Stimulated activated CD4-positive, alpha-beta T cell treated with anti-CD3 and anti-CD28 coated beads, TNF-alpha, amount 100 ng/mL, for 24 hours (primary cell): ENCODE measurements at regions not wholly inside any gene's neighbourhood (a gene's known extent, or its start where the extent isn't known, plus 50 kb on each side); places are given as distances from the start of the nearest gene placed in this dataset.
"Not testable (repeated sequence)": the region's sequence is repeated elsewhere in the genome, so short reads cannot be mapped to it uniquely, and the experiment has no call there.

ENCODE experiments used
- DNase-seq, 3 experiments: peaks; one replicate each; pipeline ENCODE4 v3.0.0-alpha.2; 2020; ENCODE audit warnings: low read depth in 3 of 3

DNA sequence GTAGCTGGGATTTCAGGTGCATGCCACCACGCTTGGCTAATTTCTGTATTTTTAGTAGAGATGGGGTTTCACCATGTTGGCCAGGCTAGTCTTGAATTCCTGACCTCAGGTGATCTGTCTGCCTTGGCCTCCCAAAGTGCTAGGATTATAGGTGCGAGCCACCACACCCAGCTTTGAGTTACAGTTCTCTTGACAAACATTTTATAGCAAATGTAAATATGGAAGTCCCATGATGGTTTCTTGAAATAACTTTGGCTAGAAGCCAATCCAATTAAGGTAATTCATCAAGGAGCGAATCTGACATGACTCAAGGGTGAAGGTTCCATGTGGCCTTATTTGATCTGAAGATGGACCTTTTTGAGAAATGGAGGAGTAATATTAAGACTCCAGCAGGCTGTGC is 76.2 kb upstream of the RFLNA start:
- not testable (repeated sequence) for DNase-seq

DNA sequence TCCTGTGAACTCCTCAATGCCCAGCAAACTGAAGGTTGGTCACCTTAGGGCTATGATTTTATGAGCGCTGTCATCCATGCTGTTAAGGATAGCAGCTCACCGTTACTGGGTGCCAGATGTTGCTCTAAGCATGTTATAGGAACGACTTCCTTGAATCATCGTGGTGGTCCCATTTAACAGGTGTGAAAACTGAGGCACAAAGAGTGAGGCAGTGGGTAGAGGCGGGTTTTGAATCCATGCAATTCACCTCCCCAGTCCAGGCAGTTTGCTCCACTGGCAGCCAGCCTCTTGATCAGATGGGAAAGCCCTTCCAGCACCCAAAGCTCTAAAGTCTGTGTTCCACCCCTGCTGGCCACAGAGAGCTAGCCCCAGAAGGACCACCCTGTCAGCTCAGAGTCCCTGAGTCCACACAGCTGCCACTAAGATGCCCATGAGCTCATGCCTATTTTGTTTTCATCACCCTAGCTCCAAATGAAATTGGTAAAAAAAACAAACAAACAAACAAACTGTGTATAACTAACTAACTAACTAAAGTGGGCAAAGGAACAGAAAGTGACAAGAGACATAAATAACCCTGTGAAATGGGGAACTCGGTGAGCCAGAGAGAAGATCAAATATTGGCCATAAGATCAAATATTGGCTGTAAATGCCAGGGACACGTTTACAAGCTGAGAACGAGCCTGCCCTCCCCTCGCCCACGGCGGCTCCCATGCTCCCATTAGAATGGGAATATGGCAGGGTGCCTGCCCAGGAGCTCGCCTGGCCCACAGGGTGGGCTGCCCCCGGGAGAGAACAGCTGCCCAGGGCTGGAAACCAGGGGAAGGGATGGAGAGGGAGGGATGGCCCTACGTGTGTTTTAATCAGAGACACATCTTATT is 72.3 kb upstream of the RFLNA start:
- no peak for DNase-seq

DNA sequence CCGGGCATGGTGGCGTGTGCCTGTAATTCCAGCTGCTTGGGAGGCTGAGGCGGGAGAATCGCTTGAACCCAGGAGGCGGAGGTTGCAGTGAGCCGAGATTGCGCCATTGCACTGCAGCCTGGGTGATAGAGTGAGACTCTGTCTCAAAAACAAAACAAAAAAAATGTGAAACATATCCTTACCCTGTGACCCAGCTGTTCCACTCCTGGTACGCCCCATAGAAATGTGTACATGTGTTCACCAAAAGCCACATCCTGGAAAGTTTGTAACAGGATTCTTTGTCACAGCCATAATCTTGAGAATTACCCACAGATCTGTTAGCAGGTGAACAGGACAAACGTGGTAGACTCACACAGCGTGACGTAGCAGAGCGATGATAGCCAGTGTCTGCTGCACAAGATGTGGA is 71.2 kb upstream of the RFLNA start:
- peak in 1 of 3 experiments; percentile 33 for DNase-seq

DNA sequence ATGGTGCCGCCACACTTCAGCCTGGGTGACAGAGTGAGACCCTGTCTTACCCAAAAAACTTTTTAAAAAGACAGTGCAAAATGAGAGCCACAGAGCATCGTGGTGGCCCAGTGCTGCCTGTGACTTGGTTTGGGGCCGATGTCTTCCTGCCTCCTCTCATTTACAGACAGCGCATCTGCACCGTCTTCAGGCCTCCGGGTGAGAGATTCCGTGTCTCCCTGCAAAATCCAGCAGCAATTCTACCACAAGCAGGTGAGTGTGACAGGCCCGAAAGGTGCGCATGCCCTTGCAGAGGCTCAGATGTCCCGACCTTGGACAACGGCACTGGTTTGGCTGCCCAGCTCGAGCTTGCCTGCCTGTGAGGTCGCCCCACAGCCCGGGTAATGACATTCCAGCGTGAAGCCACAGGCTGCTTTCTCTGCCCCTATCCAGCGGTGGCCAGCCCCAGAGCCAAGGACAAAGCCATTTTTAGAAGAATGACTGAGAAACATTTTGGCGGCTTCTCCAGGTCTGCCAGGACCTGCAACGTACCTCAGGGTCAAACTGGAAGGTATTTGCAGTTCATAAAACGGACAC is 70.3 kb upstream of the RFLNA start:
- no peak for DNase-seq

DNA sequence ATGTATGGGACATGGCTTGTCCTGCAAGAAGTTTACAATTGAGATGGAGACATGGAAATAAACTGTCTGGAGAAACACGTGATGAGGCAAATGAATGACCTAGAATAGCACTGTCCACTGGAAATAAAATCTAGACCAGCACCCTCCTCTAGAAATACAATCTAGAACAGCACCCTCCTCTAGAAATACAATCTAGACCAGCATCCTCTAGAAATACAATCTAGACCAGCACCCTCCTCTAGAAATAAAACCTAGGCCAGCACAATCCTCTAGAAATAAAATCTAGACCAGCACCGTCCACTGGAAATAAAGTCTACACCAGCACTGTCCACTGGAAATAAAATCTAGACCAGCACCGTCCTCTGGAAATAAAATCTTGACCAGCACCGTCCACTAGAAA is 69.2 kb upstream of the RFLNA start:
- DNase-seq: no peak

DNA sequence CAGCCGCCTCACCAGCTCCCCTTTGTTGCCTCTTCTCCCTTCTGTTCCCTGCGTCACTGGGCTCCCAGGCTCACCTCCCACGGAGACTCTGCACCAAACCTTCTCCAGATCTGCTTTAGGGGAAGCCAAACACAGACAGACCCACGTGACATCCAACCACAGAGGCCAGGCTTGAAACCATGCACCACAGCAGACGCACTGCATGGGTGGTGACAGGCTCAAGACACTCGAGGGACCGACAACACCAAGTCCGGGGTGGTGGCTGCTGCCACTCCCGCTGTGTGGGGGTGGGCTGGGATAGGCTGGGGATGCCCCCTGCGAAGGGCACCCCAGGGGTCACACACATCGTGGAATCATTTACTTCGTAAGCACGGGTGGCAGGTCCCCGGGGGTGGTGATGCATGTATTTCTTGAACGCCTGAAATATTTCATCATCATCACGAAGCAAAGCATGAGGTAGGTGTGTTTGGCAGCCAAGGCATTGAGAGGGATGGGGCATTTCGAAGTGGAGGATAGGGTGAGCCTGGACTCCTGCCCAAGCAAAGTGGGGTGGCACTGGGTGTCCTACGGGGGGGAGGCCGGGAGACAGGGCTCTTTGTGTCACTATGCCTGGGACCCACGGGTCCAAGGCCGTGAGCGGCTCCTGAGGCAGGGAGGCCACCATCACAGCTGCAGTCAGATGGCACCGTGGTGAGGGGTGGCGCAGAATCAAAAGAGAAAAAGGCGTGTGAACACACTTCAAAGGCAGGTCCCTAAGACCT is 66.8 kb upstream of the RFLNA start:
- DNase-seq: no peak

DNA sequence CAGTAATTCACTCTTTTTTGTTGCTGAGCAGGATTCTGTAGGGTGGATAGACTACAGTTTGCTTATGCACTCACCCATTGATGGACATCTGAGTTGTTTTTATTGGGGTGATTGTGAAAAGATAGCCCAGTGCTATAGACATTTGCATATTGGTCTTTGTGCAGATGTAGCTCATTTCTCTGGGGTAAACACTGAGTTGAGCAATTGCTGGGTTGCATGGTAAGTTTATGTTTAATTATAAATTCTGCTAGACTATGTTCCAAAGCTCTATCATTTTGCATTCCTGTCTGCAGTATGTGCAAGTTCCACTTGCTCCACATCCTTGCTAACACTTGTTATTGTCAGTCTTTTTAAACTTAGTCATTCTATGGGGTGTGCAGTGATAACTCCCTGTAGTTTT is 65.4 kb upstream of the RFLNA start:
- DNase-seq: no peak

DNA sequence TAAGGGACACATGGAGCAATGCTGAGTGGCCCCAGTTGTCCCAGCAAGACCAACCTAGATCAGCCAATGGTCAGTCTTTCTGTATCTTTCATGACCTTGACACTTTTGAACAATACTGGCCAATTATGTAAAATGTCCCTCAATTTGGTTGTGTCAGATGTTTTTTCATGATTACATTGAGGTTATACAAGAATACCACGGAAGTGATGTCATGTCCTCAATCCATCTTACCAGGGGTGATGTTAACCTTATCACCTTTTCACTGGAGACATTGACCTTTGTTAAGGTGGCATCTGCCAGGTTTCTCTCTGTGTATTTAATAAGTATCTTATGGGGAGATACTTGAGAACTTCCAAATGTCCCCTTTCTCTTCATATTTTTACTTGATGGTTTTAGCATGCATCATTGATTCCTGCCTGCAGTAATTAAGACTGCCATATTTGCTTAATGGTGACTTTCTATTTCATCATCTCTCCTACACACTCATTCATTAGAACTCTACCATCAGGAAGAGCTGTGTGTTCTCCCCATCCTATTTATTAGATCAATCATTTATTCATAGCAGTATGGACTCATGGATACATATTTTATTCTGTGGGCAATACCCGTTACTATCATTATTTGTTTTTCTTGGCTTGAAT is 64.7 kb upstream of the RFLNA start:
- no peak for DNase-seq

DNA sequence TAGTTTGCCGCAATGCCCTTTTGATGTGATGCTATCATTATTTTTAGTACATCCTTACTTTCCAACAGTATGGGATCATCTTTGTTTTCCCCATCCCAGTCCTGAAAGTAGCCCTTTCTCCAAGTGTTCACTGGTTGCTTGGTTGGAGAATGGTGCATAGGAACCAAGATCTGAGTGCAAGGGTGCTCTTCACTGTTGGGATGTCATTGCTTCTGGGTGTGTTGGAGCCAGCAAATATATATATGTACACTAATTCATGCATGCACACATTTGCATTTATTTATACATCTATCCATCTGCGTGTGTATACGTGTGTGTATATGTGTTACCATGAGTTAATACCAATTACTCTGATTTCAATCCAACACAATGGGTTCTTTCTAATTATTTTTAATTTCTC is 64.1 kb upstream of the RFLNA start:
- DNase-seq: no peak

DNA sequence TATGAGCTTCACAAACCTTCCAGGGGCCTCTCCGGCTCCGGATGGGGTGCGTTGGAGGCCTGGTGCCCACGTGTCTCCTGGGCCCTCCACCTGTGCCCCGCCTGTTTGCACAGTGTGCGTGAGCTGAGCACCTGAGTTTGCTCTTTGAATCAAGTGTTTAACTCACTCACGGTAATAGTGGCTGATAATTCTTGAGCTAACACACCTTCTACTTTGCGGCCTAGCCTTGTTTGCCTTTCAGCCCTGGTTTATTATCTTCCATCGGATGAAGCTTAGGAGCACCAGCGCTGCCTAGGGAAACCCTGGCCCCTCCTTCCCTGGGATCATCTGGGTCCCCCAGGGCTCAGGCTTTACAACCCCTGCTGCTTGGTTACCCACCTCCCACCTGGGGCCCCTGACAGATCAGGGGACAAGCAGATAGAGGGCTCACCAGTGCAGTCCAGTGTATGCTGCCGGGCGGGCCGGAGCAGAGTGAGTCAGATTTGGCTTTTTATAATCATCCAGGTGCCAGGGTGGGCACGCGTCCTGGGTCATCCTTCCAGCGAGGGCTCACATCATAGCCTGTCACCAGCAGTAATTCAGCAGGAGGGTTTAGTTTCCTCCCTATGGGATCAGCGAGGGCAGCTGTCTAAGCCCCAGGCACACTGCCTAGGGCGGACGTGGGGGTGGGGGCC is 62.8 kb upstream of the RFLNA start:
- no peak for DNase-seq

DNA sequence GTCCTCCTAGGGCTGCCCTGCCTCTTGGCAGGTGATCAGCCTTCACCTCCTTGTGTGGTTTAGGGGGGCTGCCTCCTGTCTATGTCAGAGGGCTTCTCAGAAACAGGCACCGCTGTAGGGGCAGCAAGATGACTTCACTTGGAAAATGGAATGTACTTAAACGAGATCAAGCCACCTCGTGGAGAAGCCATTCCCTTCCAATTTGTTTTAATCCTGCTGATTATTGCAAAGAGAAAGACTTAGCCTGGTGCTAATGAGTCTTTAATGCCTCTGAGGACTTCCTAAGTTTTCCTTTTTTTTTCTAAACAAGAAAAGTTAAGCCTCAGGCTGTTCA is 62.3 kb upstream of the RFLNA start:
- no peak for DNase-seq

DNA sequence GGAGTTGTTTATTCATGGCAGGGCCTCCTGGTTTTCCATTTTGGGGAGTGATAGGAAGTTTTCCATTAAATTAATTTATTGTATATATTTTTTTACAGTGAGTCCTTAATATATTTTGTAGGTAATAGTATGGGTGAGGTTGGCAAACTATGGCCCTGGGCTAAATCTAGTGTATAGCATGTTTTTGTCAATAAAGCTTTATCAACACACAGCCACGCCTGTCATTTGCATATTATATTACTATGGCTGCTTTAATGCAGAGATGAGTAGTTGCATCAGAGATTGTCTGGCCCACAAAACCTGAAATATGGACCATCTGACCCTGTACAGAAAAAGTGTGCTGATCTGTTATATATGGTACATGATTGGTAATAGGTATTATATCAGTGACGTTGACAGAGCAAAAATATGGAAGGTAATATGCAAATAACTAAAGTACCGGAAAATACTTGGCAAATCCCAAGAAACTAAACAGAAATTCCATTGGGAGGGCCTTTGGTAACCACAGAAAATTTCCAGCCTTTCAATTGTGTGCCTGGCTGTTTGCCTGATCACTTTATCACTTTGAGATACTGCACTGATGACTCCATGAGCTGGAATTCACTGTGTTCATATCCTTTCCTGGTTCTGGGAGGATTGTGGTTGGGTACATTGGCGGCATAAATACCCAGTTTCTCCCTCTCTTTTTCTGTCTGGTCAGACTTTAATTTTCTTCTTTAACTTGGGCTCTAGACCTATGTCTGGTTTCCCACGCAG is 61.7 kb upstream of the RFLNA start:
- DNase-seq: no peak

DNA sequence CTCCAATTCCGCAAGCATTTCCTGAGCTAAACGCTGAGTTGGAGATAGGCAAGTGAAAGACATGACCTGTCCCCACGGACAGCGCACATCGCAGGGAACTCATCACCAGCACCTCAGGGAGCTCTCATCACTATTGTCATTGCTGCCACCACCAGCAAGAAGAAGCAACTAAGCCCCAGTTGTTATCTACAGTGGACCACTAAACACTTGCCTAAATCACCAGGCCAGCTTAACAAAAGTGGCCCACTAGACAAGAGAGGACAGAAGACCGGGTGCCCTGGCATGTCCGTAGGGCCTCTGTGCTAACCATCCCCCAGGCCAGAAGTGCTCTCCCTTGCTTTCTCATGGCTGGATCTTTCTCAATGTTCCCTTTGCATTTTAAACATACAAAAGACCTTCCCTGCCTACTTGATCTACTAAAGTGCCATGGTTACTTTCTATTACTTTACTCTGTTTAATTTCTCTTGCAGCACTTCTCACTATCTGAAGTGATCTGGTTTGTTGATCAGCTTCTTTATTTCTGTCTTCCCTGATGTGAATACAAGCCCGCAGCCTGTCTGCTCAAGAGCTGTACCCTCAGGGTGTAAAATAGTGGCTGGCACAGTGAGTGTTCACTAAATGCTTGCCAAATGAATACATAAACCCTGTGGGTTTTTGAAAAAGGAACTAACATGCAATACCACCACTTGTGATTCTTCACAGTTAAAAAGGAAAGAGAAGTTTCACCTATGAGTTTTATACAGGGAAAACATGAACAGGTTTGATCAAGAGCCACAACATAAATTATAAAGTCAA is 60.9 kb upstream of the RFLNA start:
- no peak for DNase-seq

DNA sequence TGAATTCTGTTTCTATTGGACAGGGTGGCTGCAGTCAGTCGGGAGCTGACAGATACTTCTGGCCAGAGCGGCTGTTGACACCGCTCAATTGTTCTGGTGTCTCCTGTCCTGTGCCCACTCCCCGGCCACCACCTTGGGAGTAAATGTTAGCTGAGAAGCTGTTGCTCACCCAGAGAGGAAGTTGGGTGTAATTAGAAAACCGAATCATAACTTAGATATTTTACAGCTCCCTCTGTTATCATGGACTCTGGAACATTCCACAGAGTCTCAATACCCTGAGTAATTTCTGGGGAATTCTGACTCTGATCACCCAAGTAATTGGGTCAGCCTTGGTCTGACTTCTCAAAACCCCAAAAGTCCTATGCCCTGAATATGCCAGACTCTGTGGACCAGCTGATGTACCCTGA is 58.3 kb upstream of the RFLNA start:
- DNase-seq: no peak

DNA sequence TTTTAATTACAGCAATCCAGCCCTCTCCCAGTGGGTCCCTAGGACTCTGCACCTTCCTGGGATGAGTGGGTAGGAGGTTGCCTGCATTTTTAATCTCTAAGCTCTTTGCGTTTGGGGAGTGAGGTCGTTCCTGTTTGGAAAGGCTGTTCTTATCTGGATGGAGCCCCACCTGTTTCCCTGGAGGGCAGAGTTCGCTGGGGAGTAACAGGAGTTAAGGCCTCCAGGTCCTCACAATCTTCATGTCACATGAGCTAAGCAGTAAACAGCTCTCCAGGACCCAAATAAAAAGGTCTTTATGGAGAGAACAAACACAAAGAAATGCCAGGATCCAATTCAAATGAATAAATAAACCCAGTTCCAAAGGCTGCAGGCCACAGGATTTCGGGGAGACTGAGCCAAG is 56.0 kb upstream of the RFLNA start:
- no peak for DNase-seq

DNA sequence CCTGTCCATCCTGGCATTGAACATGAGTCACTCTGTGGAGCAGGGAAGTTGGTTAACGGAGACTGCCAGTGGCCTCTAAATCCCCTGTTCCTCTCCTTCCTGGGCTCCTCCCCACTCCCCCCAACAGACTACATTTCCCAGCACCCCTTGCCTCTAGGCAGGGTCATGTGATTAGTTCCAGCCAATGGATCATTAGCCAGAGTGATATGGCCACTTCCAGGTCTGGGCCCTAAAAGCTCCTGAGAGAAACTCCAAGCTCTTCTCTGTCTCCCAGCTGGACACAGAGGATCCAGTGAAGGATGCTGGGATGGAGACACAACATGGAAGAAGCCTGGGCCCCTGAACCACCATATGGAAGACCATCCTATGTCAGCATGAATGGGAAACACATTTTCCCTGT is 54.4 kb upstream of the RFLNA start:
- DNase-seq: no peak

DNA sequence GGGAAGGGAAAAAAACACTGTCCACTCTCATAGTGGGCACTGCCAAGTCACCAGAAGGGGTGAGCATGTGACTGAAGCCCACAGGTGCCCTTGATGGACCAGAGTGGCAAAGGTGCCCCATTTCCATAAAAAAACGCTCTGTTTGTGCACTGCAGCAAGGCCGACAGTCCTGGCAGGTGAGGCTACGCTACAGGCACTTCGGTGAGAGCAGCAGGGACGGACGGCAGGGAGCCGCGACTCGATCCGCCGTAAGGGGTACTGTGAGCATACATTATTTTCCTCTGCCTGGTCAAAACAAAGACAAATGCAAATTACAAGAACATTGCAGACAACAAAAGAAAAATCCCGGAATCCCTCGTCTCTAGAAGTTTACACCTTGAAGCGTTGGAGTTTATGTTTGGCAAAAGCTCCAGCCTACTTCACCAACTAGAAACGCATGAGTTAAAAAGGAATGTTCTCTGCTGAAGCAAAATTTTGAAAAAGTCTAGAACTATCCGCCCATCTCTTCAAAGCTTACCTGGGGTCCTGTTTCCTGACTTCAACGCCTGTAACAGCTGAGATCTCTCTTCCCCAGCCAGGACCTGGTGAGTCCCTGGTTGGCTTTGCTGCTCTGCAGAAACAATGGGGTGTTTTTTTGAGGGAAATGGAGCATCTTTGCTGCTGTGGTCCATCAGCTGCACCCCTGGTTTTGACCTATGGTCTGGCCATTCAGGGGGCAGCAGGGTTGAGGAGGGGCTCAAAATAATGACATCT is 52.9 kb upstream of the RFLNA start:
- DNase-seq: no peak

DNA sequence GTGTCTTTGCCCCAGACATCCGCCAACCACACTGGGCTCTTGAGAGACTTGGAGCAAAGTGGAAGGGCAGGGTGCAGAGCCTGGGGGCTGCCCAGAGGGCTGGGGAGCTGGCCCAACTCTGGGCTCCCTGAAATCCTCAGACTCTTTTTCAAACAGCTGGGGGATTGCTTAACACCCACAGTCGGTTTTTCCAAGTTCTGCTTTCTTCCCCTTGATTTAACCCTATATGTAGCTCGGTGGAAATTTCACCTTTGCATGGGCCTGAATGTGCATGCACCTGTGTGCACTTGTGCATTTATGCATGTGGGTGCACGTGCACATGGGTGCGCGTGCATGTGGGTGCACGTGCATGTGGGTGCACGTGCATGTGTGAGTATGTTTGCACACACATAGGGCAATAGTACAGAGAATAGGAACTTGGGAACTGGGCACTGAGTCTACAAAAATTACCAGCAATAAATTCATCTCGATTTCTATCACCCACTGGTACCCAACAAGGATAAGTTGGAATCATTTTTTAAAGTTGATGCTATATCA is 52.3 kb upstream of the RFLNA start:
- no peak for DNase-seq

DNA sequence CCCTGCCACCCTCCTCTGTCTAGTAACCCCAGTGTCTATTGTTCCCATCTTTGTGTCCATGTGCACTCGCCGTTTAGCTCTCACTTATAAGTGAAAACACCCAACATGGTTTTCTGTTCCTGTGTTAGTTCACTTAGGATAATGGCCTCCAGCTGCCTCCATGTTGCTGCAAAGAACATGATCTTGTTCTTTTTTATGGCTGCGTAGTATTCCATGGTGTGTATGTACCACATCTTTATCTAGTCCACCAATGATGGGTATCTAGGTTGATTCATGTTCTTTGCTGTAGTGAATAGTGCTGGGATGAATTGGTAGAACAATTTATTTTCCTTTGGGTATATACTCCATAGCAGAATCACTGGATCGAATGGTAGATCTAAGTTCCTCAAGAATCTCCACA is 51.0 kb upstream of the RFLNA start:
- DNase-seq: no peak
